ENCODE measurements at regions not wholly inside any gene's neighbourhood (a gene's known extent, or its start where the extent isn't known, plus 50 kb on each side); places are given as distances from the start of the nearest gene placed in this dataset.

- TF ChIP-seq POLR2AphosphoS5 (IDR thresholded peaks at IDR 0.05; ENCODE audit: insufficient read depth, low read depth, low read length) (no peak), POLR2A (IDR thresholded peaks at IDR 0.05; ENCODE audit: low read depth, low read length) (no peak), CTCF (IDR thresholded peaks at IDR 0.05; ENCODE audit: extremely low read depth in 1 of 2, insufficient read depth in 1 of 2, low read depth in 1 of 2, low read length in 2 of 2) (no peak), JUN (IDR thresholded peaks at IDR 0.05; ENCODE audit: borderline replicate concordance, insufficient read depth, insufficient read length, low read depth) (no peak), MAX (IDR thresholded peaks at IDR 0.05; ENCODE audit: insufficient read depth, insufficient read length) (no peak), FOS (IDR thresholded peaks at IDR 0.05; ENCODE audit: borderline replicate concordance, insufficient read depth, low read length) (no peak), GATA2 (IDR thresholded peaks at IDR 0.05; ENCODE audit: insufficient read depth, insufficient read length, low read depth, low read length) (no peak)
Measured at GRCh38 chr3:180855956-180856355, 56.5 kb upstream of the FXR1 start.

Data from endothelial cell of umbilical vein (primary cell).